KBM-7 (cell line): ENCODE measurements at regions not wholly inside any gene's neighbourhood (a gene's known extent, or its start where the extent isn't known, plus 50 kb on each side); places are given as distances from the start of the nearest gene placed in this dataset.

ENCODE experiments used
- DNase-seq: peaks from one replicate; pipeline ENCODE4 v3.0.0-alpha.2; 2015
- in situ Hi-C: fragments of 300-500 bp; cut with MboI; formaldehyde crosslinking; loops from 2 replicates; pipeline ENCODE4 v1.14.3; 2020; ENCODE audit warnings: low sequenced_read_pairs, low pct_unique_long_range_greater_than_20kb, mixed read lengths

DNA sequence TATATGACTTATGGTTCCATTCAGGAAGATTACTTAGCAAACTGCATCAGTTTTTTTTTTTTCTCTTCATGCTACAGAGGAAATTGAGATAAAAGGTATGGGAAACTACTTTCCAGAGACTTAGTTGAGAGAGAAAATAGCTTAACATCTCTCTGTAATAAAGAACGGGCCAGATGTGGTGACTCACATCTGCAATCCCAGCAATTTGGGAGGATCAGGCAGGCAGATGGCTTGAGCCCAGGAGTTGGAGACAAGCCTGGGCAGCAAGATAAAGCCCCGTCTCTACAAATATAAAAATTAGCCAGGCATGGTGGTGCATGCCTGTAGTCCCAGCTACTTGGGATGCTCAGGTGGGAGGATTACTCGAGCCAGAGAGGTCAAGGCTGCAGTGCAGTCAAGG, 271.2 kb upstream of the TENM3 start:
- in situ Hi-C loops: no loop called here

GRCh38 chr4:181976764-181977163, 266.4 kb upstream of the TENM3 start:
- DNase-seq: no peak
- in situ Hi-C loops: no loop called here

More for the DNA sequence above, 271.2 kb upstream of the TENM3 start:
- DNase-seq: no peak

- in situ Hi-C loops: no loop called here
These were observed 260.8 kb upstream of the TENM3 start for GRCh38 chr4:181982437-181982836.

DNA sequence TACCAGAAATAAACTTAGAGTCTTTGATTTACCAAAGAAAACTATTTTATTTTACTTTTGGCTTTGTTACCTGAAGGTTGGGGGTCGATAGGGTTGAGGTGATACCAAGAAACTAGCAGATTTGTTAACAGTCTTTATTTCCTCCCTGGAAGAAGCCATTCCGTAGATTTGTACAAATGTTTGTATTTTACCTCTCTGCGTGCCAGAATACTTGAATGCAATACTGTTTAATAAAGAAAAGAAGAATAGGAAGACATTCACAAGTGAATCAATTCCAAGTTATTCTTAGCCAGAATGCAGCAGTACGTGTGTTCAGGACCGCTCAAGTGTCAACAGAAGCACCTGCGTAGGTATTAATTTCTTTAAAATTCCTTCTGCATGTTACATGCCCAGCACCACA, 260.3 kb upstream of the TENM3 start:
- DNase-seq: no peak
- in situ Hi-C loops: no loop called here

More at GRCh38 chr4:181982437-181982836, 260.8 kb upstream of the TENM3 start:
- DNase-seq: no peak

DNA sequence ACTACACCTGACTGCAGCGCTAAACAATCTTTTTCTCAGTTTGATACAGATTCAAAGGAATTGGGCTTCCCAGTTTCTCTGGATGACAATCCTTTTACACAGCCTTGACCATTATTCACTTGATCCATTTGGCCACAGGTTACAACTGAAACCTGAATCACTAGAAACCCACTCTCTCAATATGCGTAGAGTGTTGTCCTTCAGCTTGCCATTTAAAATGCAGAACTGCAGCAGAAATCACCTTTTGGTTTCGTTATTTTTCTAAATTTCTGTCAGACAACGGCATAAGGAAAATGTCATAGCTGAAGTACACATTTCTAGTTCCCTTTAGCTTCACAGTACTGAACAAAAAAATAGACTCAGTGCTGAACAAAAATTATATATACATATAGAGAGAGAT, 255.8 kb upstream of the TENM3 start:
- in situ Hi-C loops: no loop called here
- DNase-seq: no peak

- no peak for DNase-seq
- in situ Hi-C loops: no loop called here
These were observed 254.1 kb upstream of the TENM3 start for GRCh38 chr4:181989071-181989470.

- in situ Hi-C loops: no loop called here
- no peak for DNase-seq
These were observed 251.7 kb upstream of the TENM3 start for GRCh38 chr4:181991369-181992108.

DNA sequence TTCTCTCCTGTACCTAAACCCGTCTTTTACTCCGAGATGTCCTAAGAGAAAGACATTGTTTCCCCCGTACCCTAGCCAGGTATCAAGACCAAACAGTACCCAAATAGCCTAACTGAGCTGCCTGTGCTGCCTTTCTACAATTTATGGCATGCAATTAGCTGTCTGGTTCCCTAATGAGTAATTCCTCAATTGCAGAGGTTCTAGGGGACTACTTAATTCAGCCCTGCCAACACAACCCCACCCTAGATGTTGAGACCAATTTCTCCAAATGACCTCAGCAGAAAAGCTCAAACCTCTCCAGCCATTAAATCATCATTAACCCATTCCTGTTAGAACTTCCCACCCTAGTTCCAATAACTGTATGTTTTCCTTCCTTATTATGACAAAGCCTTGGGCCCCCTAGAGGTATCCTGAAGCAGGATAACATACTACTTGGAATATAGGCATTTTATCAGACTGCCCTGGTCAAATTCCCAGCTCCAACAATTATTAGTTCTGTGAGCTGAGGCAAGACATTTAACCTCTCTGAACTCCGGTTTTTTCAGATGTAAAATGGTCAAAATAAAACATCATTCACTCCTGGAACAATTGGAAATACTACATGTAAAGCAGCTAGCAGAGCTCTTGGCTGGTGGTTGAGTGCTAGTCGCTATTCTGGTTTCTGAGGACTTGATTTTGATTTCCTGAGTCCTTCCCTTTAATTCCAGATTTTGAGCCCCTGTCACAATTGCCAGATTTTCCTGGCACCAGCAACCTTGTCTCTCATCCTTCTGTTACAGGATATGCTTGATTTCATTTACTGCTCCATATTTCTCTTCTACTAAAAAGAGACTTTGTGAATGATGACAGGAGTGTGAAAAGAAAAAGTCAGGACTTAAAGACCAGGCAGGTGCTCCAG, 244.6 kb upstream of the TENM3 start:
- DNase-seq: no peak
- in situ Hi-C loops: no loop called here

GRCh38 chr4:182000077-182000476, 243.1 kb upstream of the TENM3 start:
- in situ Hi-C loops: no loop called here

DNA sequence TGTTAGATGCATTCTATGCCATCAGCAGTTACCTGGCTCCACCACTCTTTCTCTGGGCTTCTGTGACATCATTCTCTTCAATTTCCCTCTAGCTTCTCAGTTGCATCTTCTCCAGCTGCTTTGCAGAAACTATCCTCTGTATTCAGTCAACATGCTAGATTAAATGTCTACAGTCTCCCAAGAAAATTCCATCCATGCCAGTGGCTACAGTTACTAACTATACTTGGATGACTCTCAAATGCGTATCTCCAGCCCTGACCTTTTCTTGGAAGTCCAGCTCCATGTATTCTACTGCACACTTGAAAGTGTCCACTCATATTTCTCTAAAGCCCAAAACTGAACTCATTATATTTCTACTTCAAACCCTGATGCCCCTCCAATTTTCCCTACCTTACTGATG, 232.3 kb upstream of the TENM3 start:
- no peak for DNase-seq
- in situ Hi-C loops: no loop called here

More at GRCh38 chr4:182000077-182000476, 243.1 kb upstream of the TENM3 start:
- DNase-seq: no peak

GRCh38 chr4:182014164-182014563, 229.0 kb upstream of the TENM3 start:
- in situ Hi-C loops: no loop called here
- DNase-seq: no peak

GRCh38 chr4:182015014-182015413, 228.2 kb upstream of the TENM3 start:
- DNase-seq: no peak
- in situ Hi-C loops: no loop called here

DNA sequence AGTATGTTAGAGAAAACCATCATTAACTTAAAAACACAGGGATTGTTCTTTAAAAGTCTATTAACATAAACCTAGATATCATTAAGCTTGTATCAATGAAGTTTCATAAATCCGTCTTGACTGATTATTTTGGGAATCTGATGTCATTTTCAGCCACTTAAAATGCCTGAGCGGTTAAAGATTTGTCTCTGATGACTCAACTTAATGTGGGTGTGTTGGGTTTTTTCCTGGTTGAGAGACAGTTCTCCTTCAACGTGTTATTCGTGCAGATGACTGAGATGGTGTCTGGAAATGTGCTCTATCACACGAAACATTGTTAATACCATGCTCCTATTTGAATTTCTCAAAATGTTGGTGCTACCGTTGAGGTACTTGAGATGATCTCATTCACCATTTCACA, 227.3 kb upstream of the TENM3 start:
- in situ Hi-C loops: no loop called here
- no peak for DNase-seq

- no peak for DNase-seq
- in situ Hi-C loops: no loop called here
These were observed 226.2 kb upstream of the TENM3 start for GRCh38 chr4:182017038-182017437.

DNA sequence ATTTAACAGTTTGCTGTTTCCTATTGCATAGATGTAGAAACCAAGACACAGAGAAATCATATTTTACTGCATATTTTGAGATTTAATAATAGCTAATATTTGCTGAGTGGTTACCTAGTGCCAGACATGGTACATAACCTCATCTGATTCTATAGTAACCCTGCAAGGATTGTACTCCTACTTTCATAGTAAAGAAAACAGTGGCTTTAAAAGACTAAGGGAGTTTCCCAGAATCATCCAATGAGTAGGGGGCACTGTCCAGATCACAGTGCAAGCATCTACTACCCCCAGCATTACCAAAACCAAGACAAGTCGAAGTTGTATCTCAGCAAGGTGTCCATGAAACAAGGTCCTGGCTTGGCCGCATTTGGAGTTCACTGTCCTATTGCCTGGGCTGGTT, 224.5 kb upstream of the TENM3 start:
- in situ Hi-C loops: no loop called here
- DNase-seq: no peak

DNA sequence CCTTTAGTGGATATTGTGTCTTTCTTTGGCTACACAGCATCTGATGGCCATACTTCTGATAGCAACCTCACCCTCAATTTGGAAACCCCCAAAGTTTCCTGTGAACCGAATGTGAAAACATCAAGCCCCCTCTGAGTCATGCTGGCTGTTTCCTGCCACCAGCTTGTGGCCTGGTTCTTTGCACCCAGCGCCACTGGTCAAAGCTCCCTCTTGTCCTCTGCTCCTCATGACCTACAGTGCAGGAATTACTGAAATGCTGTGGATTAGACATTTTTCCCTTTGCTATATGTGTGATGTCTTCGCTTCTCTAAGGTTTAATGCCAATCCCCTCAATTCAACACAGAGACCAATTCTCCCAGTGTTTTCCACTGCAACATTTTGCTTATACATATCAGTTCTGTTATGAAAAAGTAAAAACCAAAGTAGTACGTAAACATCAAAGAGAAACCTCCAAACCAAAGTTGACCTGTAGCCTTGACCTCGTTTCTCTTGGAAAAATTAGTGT, 224.0 kb upstream of the TENM3 start:
- in situ Hi-C loops: no loop called here
- no peak for DNase-seq

GRCh38 chr4:182022909-182023308, 220.3 kb upstream of the TENM3 start:
- no peak for DNase-seq

GRCh38 chr4:182023469-182023868, 219.7 kb upstream of the TENM3 start:
- in situ Hi-C loops: no loop called here
- DNase-seq: no peak

More at GRCh38 chr4:182022909-182023308, 220.3 kb upstream of the TENM3 start:
- in situ Hi-C loops: no loop called here

GRCh38 chr4:182042945-182043344, 200.3 kb upstream of the TENM3 start:
- in situ Hi-C loops: no loop called here
- no peak for DNase-seq

DNA sequence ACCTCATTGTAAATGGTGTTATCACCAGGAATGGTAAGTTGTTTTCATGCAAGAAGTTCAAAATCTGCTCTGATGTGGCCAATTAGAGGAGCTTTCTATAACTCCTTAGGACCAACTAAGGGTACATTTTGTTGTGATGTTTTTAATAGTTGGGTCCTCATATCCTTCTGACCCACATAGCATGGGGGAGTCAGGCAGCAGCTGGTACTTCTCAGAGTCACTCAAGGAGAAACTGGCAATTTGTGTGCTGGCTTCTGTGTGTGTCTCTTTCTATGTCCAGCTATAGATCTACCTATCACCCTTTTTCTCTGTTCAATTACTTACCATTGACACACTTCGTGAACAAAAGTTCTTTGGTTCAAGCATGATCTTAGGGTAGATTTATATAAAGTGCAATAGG, 194.3 kb upstream of the TENM3 start:
- DNase-seq: no peak
- in situ Hi-C loops: no loop called here
